HEK293T (cell line): ENCODE measurements at regions not wholly inside any gene's neighbourhood (a gene's known extent, or its start where the extent isn't known, plus 50 kb on each side); places are given as distances from the start of the nearest gene placed in this dataset.

Experiments used
- CTCF ChIA-PET: fragments of 350-600 bp; formaldehyde crosslinking; extraction: SDS; loops from one replicate; lab custom pipeline; 2021; ENCODE audit warnings: antibody characterized with exemption, inconsistent platforms; lab: Yijun Ruan, JAX
- POLR2A ChIA-PET: fragments of 350-600 bp; formaldehyde crosslinking; extraction: SDS; loops from one replicate; lab custom pipeline; 2020; ENCODE audit warnings: antibody characterized with exemption, inconsistent platforms; lab: Yijun Ruan, JAX
- DNase-seq: peaks from one replicate; pipeline ENCODE4 v3.0.0; 2012; ENCODE audit warnings: mixed read lengths; ENCODE audit errors: extremely low spot score
- ARNT ChIP-seq: fragments of 450-650 bp; IDR thresholded peaks from 2 replicates; pipeline ENCODE4 v1.6.1; 2017; ENCODE audit warnings: mild to moderate bottlenecking
- BHLHE40 ChIP-seq: fragments of 450-650 bp; IDR thresholded peaks from 2 replicates; pipeline ENCODE4 v1.6.1; 2016; ENCODE audit warnings: mild to moderate bottlenecking, moderate library complexity, borderline replicate concordance
- CTBP1 ChIP-seq: fragments of 450-650 bp; IDR thresholded peaks from 2 replicates; pipeline ENCODE4 v1.6.1; 2016; ENCODE audit warnings: borderline replicate concordance
- ELF4 ChIP-seq: fragments of 450-650 bp; IDR thresholded peaks from 2 replicates; pipeline ENCODE4 v1.6.1; 2017; ENCODE audit warnings: antibody characterized with exemption
- FOXA1 ChIP-seq: fragments of 450-650 bp; IDR thresholded peaks from 2 replicates; pipeline ENCODE4 v1.6.1; 2016; ENCODE audit warnings: mild to moderate bottlenecking
- FOXK2 ChIP-seq: fragments of 450-650 bp; IDR thresholded peaks from 2 replicates; pipeline ENCODE4 v1.6.1; 2016; ENCODE audit warnings: mild to moderate bottlenecking
- FOXM1 ChIP-seq: fragments of 450-650 bp; IDR thresholded peaks from 2 replicates; pipeline ENCODE4 v1.6.1; 2017; ENCODE audit warnings: mild to moderate bottlenecking, borderline replicate concordance
- HDGF ChIP-seq: fragments of 450-650 bp; IDR thresholded peaks from 2 replicates; pipeline ENCODE4 v1.6.1; 2017; ENCODE audit warnings: antibody characterized with exemption, borderline replicate concordance
- L3MBTL2 ChIP-seq: fragments of 450-650 bp; conservative IDR thresholded peaks from 2 replicates; pipeline ENCODE4 v1.6.1; 2016; ENCODE audit warnings: mild to moderate bottlenecking
- LEF1 ChIP-seq: fragments of 450-650 bp; IDR thresholded peaks from 2 replicates; pipeline ENCODE4 v1.6.1; 2017; ENCODE audit warnings: mild to moderate bottlenecking, borderline replicate concordance
- NFRKB ChIP-seq: fragments of 450-650 bp; IDR thresholded peaks from 2 replicates; pipeline ENCODE4 v1.6.1; 2016; ENCODE audit warnings: mild to moderate bottlenecking, moderate library complexity
- SP1 ChIP-seq: fragments of 450-650 bp; IDR thresholded peaks from 2 replicates; pipeline ENCODE4 v1.6.1; 2017
- SUZ12 ChIP-seq: fragments of 450-650 bp; IDR thresholded peaks from 2 replicates; pipeline ENCODE4 v1.6.1; 2016; ENCODE audit warnings: mild to moderate bottlenecking
- TARDBP ChIP-seq: fragments of 450-650 bp; IDR thresholded peaks from 2 replicates; pipeline ENCODE4 v1.6.1; 2016
- ZNF384 ChIP-seq: fragments of 450-650 bp; IDR thresholded peaks from 2 replicates; pipeline ENCODE4 v1.6.1; 2016
- TF ChIP-seq, protein P1 (sequence below): fragments of 450-650 bp; IDR thresholded peaks from 2 replicates; pipeline ENCODE4 v1.6.1; 2016

DNA sequence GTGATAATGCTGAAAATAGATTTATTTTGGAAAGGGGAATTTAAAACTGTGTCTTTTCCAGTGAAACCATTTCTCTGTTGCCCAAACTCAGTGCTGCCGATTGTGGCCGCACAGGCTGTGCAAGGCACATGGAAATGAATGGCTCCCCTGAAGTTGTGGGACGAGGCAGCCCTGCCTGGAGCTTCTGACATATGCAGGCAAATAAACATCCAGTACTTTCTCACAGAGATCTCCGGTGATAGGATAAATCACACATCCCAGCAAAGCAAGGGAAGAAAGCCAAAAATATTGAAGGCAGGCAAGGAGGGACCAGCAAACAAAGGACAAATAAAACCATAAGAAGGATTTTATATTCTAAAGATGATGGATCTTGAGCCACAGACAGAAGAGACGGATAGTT, 464.5 kb downstream of the MTRR start:
- TF ChIP-seq LEF1 (no peak), SP1 (no peak), SUZ12 (no peak), FOXK2 (no peak), L3MBTL2 (no peak), ARNT (no peak), BHLHE40 (no peak), FOXM1 (no peak), FOXA1 (no peak), ELF4 (no peak), TARDBP (no peak), NFRKB (no peak), ZNF384 (no peak), CTBP1 (no peak), HDGF (no peak)
- TF ChIP-seq, protein P1, sequence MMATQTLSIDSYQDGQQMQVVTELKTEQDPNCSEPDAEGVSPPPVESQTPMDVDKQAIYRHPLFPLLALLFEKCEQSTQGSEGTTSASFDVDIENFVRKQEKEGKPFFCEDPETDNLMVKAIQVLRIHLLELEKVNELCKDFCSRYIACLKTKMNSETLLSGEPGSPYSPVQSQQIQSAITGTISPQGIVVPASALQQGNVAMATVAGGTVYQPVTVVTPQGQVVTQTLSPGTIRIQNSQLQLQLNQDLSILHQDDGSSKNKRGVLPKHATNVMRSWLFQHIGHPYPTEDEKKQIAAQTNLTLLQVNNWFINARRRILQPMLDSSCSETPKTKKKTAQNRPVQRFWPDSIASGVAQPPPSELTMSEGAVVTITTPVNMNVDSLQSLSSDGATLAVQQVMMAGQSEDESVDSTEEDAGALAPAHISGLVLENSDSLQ = no peak
- POLR2A ChIA-PET = no interaction called here
- no peak for DNase-seq
- CTCF ChIA-PET = no interaction called here

DNA sequence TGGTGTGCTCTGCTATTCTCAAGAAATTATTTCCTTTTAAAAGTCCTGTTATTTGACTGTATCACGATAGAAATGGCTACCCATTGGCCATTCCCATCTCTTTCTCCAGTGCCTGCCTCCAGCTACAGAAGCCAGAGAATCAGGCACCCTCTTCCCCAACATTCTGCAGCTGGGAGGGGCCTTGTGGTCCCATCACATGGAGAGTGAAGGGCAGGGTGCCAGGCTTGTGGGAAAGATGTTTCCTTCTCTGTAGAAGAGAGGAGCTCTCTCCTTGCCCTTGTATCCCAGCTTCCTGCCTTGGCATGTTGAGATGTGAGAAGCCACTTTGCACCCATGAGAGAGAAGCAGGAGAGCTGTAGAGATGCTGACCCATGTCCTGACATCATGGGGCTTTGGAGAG, 465.0 kb downstream of the MTRR start:
- no peak for DNase-seq
- TF ChIP-seq ELF4 (no peak), LEF1 (no peak), NFRKB (no peak), SUZ12 (no peak), CTBP1 (no peak), FOXK2 (no peak), L3MBTL2 (no peak), FOXA1 (no peak), ZNF384 (no peak), HDGF (no peak), ARNT (no peak), TARDBP (no peak), SP1 (no peak)
- TF ChIP-seq, protein P1 = no peak
- POLR2A ChIA-PET = no interaction called here
- CTCF ChIA-PET = no interaction called here

DNA sequence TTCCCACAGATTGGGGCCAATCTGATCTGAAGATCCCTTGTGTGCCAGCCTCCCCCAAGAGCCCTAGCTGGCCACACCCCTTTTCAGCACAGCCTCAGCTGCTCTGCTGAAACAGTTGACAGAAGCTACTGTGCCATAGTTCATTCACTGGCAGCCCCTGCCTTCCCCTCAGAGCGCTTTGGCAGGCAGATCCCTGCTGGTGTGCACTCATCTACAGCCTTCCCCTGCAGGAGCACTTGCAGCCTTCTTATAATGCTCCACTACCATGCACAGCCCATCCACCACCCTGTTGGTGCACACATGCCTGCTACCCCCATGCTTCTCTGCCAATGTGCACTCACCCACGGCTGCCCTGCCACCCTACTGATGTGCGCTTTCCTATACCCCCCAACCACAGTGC, 471.3 kb downstream of the MTRR start:
- TF ChIP-seq SP1 (no peak), TARDBP (no peak), ZNF384 (no peak), FOXM1 (no peak), CTBP1 (no peak), SUZ12 (no peak), FOXA1 (no peak)
- TF ChIP-seq, protein P1 = no peak
- no peak for DNase-seq
- POLR2A ChIA-PET = no interaction called here
- CTCF ChIA-PET = no interaction called here

DNA sequence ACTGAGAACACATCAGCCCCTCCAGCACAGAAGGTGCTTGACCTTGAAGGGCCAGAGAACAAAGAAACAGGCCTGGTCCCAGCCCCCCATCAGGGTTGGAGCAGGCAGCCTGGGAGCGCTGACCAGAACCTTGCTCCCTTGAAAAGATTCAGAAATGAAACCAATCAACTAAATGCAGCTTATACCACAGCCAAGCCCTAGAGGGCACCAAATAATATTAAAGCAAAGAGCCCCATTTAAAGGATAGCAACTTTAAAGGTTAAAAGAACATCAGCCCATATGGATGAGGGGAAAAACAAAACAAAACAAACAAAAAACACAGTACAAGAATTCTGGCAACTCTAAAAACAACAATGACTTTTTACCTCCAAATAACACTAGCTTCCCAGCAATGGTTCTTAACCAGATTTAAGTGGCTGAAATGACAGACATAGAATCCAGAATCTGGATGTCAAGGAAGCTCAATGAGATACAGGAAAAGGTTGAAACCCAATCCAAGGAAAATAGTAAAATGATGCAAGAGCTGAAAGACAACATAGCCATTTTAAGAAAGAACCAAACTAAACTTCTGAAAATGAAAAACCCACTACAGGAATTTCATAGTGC, 471.9 kb downstream of the MTRR start:
- TF ChIP-seq NFRKB (no peak), BHLHE40 (no peak), FOXM1 (no peak), CTBP1 (no peak), FOXK2 (no peak), L3MBTL2 (no peak), SP1 (no peak), TARDBP (no peak), HDGF (no peak), ELF4 (no peak), SUZ12 (no peak), ZNF384 (no peak)
- no peak for DNase-seq
- CTCF ChIA-PET = no interaction called here
- POLR2A ChIA-PET = no interaction called here

DNA sequence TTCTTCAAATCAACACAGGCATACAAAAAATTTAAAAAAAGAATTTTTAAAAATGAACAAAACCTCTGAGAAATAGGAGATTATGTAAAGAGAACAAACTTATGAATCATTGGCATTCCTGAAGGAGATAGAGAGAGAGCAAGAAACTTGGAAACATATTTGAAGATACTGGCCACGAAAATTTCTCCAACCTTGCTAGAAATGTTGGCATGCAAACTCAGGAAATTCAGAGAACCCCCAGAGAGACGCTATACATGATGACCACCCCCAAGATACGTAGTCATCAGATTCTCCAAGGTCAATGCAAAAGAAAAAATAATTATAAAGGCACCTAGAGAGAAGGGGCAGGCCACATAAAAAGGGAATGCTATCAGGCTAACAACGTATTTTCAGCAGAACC, 472.5 kb downstream of the MTRR start:
- CTCF ChIA-PET = no interaction called here
- POLR2A ChIA-PET = no interaction called here
- no peak for DNase-seq
- TF ChIP-seq LEF1 (no peak), SUZ12 (no peak), SP1 (no peak), HDGF (no peak), CTBP1 (no peak), NFRKB (no peak), ARNT (no peak), ELF4 (no peak), ZNF384 (no peak), BHLHE40 (no peak), FOXK2 (no peak), FOXA1 (no peak), L3MBTL2 (no peak), FOXM1 (no peak), TARDBP (no peak)
- TF ChIP-seq, protein P1 = no peak

DNA sequence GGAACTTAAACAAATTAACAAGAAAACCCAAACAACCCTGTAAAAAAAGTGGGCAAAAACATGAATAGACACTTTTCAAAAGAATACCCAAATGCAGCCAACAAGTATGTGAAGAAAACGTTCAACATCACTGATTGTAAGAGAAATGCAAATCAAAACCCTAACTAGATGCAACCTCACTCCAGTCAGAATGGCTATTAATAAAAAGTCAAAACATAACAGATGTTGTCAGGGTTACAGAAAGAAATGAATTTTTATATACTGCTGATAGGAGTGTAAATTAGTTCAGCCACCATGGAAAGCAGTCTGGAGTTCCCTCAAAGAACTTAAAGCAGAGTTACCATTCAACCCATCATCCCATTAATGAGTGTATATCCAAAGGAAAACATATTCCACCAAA, 479.0 kb downstream of the MTRR start:
- TF ChIP-seq CTBP1 (no peak), FOXM1 (no peak), L3MBTL2 (no peak), FOXK2 (no peak)
- no peak for DNase-seq
- ChIA-PET POLR2A (no interaction called here), CTCF (no interaction called here)
